ENCODE measurements at regions not wholly inside any gene's neighbourhood (a gene's known extent, or its start where the extent isn't known, plus 50 kb on each side); places are given as distances from the start of the nearest gene placed in this dataset.
"Not testable (repeated sequence)": the region's sequence is repeated elsewhere in the genome, so short reads cannot be mapped to it uniquely, and the experiment has no call there.

DNA sequence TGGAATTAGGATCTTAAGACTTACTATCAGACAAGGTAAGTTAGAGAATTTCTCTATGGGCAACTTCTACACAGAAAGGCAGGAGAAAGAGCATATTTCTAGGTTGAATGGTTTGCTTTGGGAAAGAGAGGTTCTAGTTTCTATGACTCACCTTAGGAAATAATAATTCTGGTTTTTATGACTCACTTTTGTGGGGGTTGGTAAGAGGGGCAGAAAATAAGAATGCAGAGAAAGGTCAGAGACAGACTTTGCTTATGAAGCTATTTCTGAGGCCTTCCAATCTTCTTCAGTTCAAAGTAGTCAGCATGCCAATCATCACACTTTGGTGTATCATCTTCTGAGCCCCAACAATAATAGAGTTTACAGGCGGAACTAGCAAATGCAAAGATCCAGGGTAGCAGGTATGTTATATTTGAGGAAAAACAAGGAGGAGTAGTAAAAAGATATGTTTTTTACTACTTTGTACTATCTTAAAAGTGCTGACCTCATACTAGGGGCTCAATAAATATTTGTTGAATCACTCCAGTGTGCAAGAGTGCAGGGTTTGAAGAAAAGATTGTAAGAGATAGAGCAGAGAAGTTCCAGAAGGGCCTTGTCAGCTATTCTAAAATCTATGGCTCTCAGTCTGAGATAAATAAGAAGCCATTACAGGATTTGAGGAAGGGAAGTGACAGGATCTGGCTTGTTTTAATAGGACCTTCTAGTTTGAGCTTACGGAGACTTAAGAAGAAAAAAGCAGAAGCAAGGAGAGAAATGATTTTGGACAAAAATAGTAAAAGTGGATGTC is 56.7 kb upstream of the LRFN5 start:
- no peak overlapping the region for H3K4me3 ChIP-seq (ENCODE audit: low read length)
- TF ChIP-seq, protein P1, sequence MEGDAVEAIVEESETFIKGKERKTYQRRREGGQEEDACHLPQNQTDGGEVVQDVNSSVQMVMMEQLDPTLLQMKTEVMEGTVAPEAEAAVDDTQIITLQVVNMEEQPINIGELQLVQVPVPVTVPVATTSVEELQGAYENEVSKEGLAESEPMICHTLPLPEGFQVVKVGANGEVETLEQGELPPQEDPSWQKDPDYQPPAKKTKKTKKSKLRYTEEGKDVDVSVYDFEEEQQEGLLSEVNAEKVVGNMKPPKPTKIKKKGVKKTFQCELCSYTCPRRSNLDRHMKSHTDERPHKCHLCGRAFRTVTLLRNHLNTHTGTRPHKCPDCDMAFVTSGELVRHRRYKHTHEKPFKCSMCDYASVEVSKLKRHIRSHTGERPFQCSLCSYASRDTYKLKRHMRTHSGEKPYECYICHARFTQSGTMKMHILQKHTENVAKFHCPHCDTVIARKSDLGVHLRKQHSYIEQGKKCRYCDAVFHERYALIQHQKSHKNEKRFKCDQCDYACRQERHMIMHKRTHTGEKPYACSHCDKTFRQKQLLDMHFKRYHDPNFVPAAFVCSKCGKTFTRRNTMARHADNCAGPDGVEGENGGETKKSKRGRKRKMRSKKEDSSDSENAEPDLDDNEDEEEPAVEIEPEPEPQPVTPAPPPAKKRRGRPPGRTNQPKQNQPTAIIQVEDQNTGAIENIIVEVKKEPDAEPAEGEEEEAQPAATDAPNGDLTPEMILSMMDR (conservative IDR thresholded peaks at IDR 0.05; ENCODE audit: low read depth, low read length), result no peak
- no peak for DNase-seq (ENCODE audit: low read depth)

DNA sequence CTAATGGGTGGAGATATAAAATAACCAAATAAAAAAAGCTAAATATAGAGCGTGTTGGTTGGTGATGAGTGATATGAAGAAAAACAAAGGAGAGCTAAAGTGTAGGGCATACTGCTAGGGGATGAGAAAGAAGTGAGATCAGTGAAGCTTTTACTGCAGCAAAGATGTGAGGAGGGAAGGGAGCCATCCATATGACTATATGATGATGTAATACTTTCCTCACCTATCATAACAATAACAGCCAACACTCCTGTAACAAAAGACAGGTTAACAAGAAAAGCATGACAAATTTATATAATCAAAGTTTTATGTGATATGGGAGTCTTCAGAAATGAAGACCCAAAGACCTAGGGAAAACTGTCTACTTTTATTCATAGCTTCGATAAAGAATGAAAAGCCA is 57.4 kb upstream of the LRFN5 start:
- DNase-seq (ENCODE audit: low read depth), result no peak
- TF ChIP-seq, protein P1 (conservative IDR thresholded peaks at IDR 0.05; ENCODE audit: low read depth, low read length), result no peak
- H3K4me3 ChIP-seq (ENCODE audit: low read length), result no peak overlapping the region

DNA sequence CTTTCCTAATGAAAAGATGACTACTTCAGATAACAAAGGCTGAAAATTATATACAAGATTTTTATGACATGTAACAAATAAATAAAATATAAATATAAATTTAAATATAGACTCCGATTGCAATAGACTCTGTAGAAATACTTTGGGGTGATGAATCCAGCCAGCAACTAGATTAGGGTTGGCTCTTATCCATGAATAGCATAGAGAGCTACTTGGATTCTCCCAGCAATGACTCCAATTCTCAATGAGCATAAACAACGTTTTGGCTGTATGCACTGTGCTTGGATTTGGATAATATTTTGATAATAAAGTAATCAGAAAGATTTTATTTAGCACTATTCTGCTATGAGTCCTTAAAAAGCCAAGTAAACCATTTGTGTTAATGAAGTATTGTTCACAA is 58.0 kb upstream of the LRFN5 start:
- TF ChIP-seq, protein P1 (conservative IDR thresholded peaks at IDR 0.05; ENCODE audit: low read depth, low read length), result no peak
- DNase-seq (ENCODE audit: low read depth), result no peak
- H3K4me3 ChIP-seq (ENCODE audit: low read length), result no peak overlapping the region

DNA sequence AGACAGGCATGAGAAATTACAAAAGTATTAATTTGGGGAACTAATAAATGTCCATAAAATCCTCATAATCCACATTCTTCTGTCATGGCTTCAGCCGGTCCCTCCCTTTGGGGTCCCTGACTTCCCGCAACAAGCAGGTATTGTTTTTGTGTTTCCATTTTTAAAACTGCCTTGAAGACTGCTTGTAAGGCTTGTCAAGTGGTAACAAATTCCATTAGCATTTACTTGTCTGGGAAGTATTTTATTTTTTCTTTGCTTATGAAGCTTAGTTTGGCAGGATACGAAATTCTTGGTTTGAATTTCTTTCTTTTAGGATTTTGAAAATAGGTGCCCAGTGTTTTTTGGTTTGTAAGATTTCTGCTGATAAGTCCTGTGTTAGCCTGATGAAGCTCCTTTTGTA is 65.3 kb upstream of the LRFN5 start:
- H3K4me3 ChIP-seq (ENCODE audit: low read length), result no peak overlapping the region
- no peak for DNase-seq (ENCODE audit: low read depth)
- TF ChIP-seq, protein P1 (conservative IDR thresholded peaks at IDR 0.05; ENCODE audit: low read depth, low read length), result no peak

DNA sequence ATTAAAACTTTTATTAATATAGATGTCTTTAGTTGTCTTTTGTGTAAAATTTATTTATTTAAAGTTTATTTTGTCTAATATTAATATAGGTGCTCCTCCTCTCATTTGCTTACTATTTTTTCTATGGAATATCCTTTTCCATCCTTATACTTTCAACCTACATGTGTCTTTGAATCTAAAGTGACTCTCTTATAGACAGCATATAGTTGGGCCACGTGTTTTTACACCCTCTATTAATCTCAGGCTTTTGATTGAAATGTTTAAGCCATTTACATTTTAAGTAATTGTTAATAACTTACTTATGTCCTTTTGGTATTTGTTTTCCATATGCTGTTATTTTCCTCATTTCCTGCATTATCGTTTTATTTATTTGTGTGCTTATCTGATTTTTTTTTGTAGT is 74.4 kb upstream of the LRFN5 start:
- no peak for DNase-seq (ENCODE audit: low read depth)
- no peak overlapping the region for H3K4me3 ChIP-seq (ENCODE audit: low read length)
- TF ChIP-seq, protein P1 (conservative IDR thresholded peaks at IDR 0.05; ENCODE audit: low read depth, low read length), result no peak

DNA sequence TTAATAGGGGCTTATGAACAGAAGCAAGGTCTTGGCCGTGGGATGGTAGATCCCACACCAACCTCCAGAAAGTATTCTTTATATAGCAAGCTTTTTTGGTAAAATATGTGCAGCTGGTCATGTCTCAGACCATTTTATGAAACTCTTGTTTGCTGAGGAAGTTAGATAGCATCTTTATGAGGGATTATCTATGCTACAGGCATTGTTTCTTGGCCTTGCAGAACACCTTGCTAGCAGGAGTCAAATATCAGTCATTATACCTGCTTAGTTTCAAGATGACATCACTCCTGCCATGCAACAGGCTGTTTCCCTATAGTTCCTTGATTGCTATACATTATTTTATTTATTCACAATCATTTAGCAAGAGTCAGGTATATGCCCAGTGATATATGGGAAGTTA is 84.8 kb upstream of the LRFN5 start:
- no peak overlapping the region for H3K4me3 ChIP-seq (ENCODE audit: low read length)
- TF ChIP-seq, protein P1 (conservative IDR thresholded peaks at IDR 0.05; ENCODE audit: low read depth, low read length), result no peak
- DNase-seq (ENCODE audit: low read depth), result no peak

DNA sequence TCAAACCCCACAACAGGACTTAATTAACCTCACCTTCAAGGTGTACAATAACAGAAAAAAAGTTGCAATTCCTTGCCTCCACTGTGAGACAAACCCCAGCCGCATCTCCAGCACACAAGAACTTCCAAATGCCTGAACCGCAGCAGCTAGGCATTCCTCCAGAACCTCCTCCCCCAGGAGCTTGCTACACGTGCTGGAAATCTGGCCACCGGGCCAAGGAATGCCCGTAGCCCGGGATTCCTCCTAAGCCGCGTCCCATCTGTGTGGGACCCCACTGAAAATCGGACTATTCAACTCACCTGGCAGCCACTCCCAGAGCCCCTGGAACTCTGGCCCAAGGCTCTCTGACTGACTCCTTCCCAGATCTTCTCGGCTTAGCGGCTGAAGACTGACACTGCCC is 88.6 kb upstream of the LRFN5 start:
- H3K4me3 ChIP-seq (ENCODE audit: low read length); DNase-seq (ENCODE audit: low read depth): not testable (repeated sequence)
